GM06990 (cell line): ENCODE measurements at regions not wholly inside any gene's neighbourhood (a gene's known extent, or its start where the extent isn't known, plus 50 kb on each side); places are given as distances from the start of the nearest gene placed in this dataset.

Experiments used
- DNase-seq: peaks from one replicate; pipeline ENCODE4 v3.0.0-alpha.2; 2011; ENCODE audit not compliant: insufficient read length; ENCODE audit errors: extremely low read depth
- H3K27me3 ChIP-seq: replicated peaks from 2 replicates; pipeline ENCODE4 v1.6.0; 2011; ENCODE audit warnings: low read length; ENCODE audit not compliant: control insufficient read depth, insufficient read depth
- H3K36me3 ChIP-seq: 2 replicates; pipeline ENCODE4 v1.5.1; 2011; ENCODE audit warnings: low read length; ENCODE audit not compliant: control insufficient read depth, insufficient read depth
- H3K4me3 ChIP-seq: replicated peaks from 2 replicates; pipeline ENCODE4 v1.5.1; 2011; ENCODE audit warnings: low read depth, mild to moderate bottlenecking, control low read depth, low read length
- TF ChIP-seq, protein P1 (sequence below): IDR thresholded peaks from 2 replicates; pipeline ENCODE4 v1.5.1; 2011; ENCODE audit warnings: low read length, control low read depth, mild to moderate bottlenecking, inconsistent platforms; ENCODE audit not compliant: insufficient read depth, poor library complexity, severe bottlenecking

DNA sequence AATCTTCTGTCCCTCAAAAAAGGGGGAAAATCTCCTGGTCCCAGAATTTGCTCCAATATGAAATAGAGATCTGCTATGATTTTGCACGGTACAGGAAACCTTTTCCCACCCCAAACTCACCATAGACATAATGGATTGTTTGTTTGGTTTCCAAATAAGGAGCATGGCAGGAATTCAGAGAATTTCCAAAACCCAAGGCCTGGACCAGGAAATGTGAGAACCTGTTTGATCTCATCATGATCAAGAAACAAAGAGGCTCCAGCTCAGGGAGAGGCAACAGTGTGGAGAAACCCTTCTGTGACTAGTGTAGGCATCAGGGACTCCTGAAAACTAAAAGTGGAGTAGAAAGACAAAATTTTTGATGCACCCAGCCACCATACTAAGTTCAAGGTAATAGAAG is 1548.1 kb upstream of the LRRTM3 start:
- H3K27me3 ChIP-seq, result no peaks in the 10 kb centered on the region
- TF ChIP-seq, protein P1, sequence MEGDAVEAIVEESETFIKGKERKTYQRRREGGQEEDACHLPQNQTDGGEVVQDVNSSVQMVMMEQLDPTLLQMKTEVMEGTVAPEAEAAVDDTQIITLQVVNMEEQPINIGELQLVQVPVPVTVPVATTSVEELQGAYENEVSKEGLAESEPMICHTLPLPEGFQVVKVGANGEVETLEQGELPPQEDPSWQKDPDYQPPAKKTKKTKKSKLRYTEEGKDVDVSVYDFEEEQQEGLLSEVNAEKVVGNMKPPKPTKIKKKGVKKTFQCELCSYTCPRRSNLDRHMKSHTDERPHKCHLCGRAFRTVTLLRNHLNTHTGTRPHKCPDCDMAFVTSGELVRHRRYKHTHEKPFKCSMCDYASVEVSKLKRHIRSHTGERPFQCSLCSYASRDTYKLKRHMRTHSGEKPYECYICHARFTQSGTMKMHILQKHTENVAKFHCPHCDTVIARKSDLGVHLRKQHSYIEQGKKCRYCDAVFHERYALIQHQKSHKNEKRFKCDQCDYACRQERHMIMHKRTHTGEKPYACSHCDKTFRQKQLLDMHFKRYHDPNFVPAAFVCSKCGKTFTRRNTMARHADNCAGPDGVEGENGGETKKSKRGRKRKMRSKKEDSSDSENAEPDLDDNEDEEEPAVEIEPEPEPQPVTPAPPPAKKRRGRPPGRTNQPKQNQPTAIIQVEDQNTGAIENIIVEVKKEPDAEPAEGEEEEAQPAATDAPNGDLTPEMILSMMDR, result no peak
- DNase-seq, result no peak
- H3K36me3 ChIP-seq, result no peaks in the 10 kb centered on the region
- no peak overlapping the region for H3K4me3 ChIP-seq

DNA sequence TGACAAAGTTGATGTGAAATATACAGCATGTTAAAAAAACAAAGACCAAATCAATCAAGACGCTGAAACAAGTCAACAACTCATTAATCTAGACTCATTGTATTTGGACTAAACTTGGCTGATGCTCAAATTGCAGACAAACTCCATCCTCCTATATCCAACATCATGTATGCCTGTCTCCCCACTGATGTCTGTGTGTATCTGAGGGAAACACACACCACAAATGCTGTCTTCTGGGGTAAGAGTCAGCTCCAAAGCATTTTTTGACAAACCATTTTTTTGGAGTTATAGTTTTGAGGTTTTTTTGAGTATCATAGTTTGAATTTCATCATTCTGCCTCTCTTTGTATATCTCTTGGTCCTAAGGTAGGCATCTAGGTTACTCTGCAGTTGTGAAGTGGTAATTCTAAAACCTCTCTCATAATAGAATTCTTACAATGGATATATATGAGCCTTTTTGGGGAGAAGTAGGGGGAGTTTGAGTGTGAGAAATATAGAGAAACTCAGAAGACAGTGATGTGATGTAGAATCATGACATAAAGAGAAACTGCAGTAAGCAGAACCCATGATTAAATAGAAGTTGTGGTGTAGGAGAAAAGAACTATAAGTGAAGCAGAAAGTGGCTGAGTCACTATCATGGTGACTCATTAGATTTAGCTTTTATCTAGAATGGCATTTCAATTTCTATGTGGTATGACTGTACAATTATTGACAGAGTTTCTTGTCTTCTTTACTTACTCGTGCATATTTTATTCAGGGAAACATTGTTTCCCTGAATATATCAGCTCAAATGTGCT is 1531.1 kb upstream of the LRRTM3 start:
- H3K27me3 ChIP-seq, result no peaks in the 10 kb centered on the region
- DNase-seq, result no peak
- no peaks in the 10 kb centered on the region for H3K36me3 ChIP-seq
- H3K4me3 ChIP-seq, result no peak overlapping the region
- TF ChIP-seq, protein P1, result no peak

DNA sequence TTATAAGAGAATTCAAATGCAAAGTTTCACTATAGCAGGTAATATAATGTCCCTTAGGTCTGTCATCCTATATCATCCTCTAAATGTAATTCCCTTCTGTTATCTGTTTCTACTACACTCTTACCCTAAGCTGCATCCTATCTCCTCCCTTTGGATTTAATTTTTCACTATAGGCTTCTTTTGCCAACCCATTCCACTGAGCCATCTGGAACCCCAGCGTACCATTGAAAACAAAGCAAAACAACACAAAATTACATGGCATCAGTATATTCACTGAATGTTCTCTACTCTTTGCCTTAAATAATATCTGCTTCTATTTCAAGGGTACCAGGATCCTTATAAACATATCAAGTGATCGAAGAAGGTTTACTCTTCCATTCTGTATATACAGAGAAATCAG is 1530.2 kb upstream of the LRRTM3 start:
- Histone ChIP-seq H3K27me3 (no peaks in the 10 kb centered on the region), H3K36me3 (no peaks in the 10 kb centered on the region), H3K4me3 (no peak overlapping the region)
- no peak for DNase-seq
- TF ChIP-seq, protein P1, result no peak

DNA sequence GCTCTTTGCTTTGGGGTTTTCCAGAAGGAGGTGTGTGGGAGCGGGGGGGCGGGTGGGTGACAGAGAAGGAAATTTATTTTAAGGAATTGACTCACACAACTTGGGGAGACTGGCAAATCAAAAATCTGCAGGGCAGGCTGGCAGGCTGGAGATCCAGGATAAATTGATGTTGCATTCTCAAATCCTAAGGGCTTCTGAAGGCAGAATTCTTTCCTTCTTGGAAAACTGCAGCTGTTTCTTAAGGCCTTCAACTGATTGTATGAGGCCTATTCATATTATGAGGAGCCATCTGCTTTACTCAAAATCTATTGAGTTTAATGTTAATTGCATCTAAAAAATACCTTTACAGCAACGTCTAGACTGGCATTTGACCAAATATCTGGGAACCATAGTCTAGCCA is 1528.8 kb upstream of the LRRTM3 start:
- no peaks in the 10 kb centered on the region for H3K27me3 ChIP-seq
- DNase-seq, result no peak
- TF ChIP-seq, protein P1, result no peak
- no peaks in the 10 kb centered on the region for H3K36me3 ChIP-seq
- H3K4me3 ChIP-seq, result no peak overlapping the region

DNA sequence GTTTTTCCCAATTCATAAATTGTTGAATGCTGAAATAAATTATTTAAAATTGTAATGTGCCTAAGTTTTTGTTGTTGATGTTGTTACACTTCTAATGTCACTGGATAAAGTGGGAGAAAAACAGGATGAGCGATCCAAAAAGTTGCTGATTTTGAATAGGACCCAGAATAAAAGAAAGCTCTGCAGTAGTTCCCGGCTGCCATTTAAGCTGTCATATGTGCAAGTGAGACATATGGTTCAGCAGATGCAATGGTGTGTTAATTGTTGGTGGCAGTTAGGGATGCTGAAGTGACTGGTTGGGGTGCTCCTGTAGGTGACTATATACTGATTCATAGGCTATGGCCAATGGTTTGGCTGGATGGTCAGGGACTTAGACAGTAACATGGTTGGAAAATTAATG is 1517.4 kb upstream of the LRRTM3 start:
- TF ChIP-seq, protein P1, result no peak
- Histone ChIP-seq H3K27me3 (no peaks in the 10 kb centered on the region), H3K36me3 (no peaks in the 10 kb centered on the region), H3K4me3 (no peak overlapping the region)
- DNase-seq, result no peak
